Parathyroid adenoma (tissue), 2 donors: ENCODE measurements at regions not wholly inside any gene's neighbourhood (a gene's known extent, or its start where the extent isn't known, plus 50 kb on each side); places are given as distances from the start of the nearest gene placed in this dataset.

Experiments
- H2AFZ ChIP-seq: fragments of 300-600 bp; sonication (generic); one replicate; pipeline ENCODE4 v1.7.0; 2017; ENCODE audit warnings: antibody characterized with exemption, mild to moderate bottlenecking
- H3K27ac ChIP-seq: fragments of 300-600 bp; sonication (generic); one replicate; pipeline ENCODE4 v1.7.0; 2017
- H3K27me3 ChIP-seq: fragments of 300-600 bp; sonication (generic); one replicate; pipeline ENCODE4 v1.7.0; 2017; ENCODE audit warnings: low read length; ENCODE audit not compliant: control insufficient read depth, insufficient read depth
- H3K36me3 ChIP-seq: fragments of 300-600 bp; sonication (generic); one replicate; pipeline ENCODE4 v1.7.0; 2017; ENCODE audit warnings: low read length; ENCODE audit not compliant: control insufficient read depth, insufficient read depth
- H3K4me1 ChIP-seq: fragments of 300-600 bp; sonication (generic); one replicate; pipeline ENCODE4 v1.7.0; 2017; ENCODE audit warnings: control low read depth
- H3K4me2 ChIP-seq: fragments of 300-600 bp; sonication (generic); one replicate; pipeline ENCODE4 v1.7.0; 2017; ENCODE audit warnings: low read length
- H3K4me3 ChIP-seq: fragments of 300-600 bp; sonication (generic); one replicate; pipeline ENCODE4 v1.7.0; 2017; ENCODE audit warnings: low read depth, low read length
- H3K79me2 ChIP-seq: fragments of 300-600 bp; sonication (generic); one replicate; pipeline ENCODE4 v1.7.0; 2017; ENCODE audit warnings: control low read depth
- H3K9ac ChIP-seq: fragments of 300-600 bp; sonication (generic); one replicate; pipeline ENCODE4 v1.7.0; 2017; ENCODE audit warnings: mild to moderate bottlenecking
- H3K9me3 ChIP-seq: fragments of 300-600 bp; sonication (generic); one replicate; pipeline ENCODE4 v1.7.0; 2017; ENCODE audit warnings: low read length; ENCODE audit not compliant: control insufficient read depth
- CTCF ChIP-seq: fragments of 300-600 bp; sonication (generic); IDR thresholded peaks from one replicate; pipeline ENCODE4 v1.7.0; 2017; ENCODE audit warnings: antibody characterized with exemption, mild to moderate bottlenecking
- donor health status: primary hyperparathyroidism.

GRCh38 chr4:188911707-188912106 is 772.5 kb downstream of the TRIML1 start:
- H3K9ac ChIP-seq = no peak overlapping the region
- H3K4me3 ChIP-seq = no peak overlapping the region
- H2AFZ ChIP-seq = no peak overlapping the region
- H3K27ac ChIP-seq = no peak overlapping the region
- TF ChIP-seq CTCF = no peak
- no peaks in the 10 kb centered on the region for H3K4me1 ChIP-seq
- H3K79me2 ChIP-seq = no peaks in the 10 kb centered on the region
- H3K9me3 ChIP-seq = no peaks in the 10 kb centered on the region
- no peak overlapping the region for H3K4me2 ChIP-seq
- no peaks in the 10 kb centered on the region for H3K27me3 ChIP-seq
- no peaks in the 10 kb centered on the region for H3K36me3 ChIP-seq

- Histone ChIP-seq H3K4me2 (no peak overlapping the region), H2AFZ (no peak overlapping the region), H3K4me3 (no peak overlapping the region), H3K36me3 (no peaks in the 10 kb centered on the region), H3K27me3 (no peaks in the 10 kb centered on the region), H3K9me3 (no peaks in the 10 kb centered on the region), H3K27ac (no peak overlapping the region), H3K79me2 (no peaks in the 10 kb centered on the region), H3K4me1 (no peaks in the 10 kb centered on the region), H3K9ac (no peak overlapping the region)
- TF ChIP-seq CTCF = no peak
Observed at GRCh38 chr4:188915175-188915574, 775.9 kb downstream of the TRIML1 start.

GRCh38 chr4:188918787-188919186 is 779.5 kb downstream of the TRIML1 start:
- no peaks in the 10 kb centered on the region for H3K9me3 ChIP-seq
- no peaks in the 10 kb centered on the region for H3K79me2 ChIP-seq
- H3K9ac ChIP-seq = no peak overlapping the region
- no peaks in the 10 kb centered on the region for H3K36me3 ChIP-seq
- no peaks in the 10 kb centered on the region for H3K27me3 ChIP-seq
- no peak overlapping the region for H3K27ac ChIP-seq
- no peak overlapping the region for H3K4me3 ChIP-seq
- TF ChIP-seq CTCF = no peak
- H3K4me1 ChIP-seq = no peaks in the 10 kb centered on the region
- H2AFZ ChIP-seq = no peak overlapping the region
- no peak overlapping the region for H3K4me2 ChIP-seq

- H3K36me3 ChIP-seq = no peaks in the 10 kb centered on the region
- H3K4me3 ChIP-seq = no peak overlapping the region
- TF ChIP-seq CTCF = no peak
- H3K4me2 ChIP-seq = no peak overlapping the region
- H3K9ac ChIP-seq = no peak overlapping the region
- H3K27ac ChIP-seq = no peak overlapping the region
- no peaks in the 10 kb centered on the region for H3K79me2 ChIP-seq
- no peak overlapping the region for H2AFZ ChIP-seq
- no peaks in the 10 kb centered on the region for H3K9me3 ChIP-seq
- no peaks in the 10 kb centered on the region for H3K4me1 ChIP-seq
- no peaks in the 10 kb centered on the region for H3K27me3 ChIP-seq
Observed at GRCh38 chr4:188930822-188931221, 791.6 kb downstream of the TRIML1 start.

GRCh38 chr4:188934320-188934962 is 795.2 kb downstream of the TRIML1 start:
- Histone ChIP-seq H3K4me2 (peak overlapping the region; percentile 7), H3K9me3 (no peaks in the 10 kb centered on the region), H3K27me3 (no peaks in the 10 kb centered on the region), H3K36me3 (no peaks in the 10 kb centered on the region), H3K4me1 (no peaks in the 10 kb centered on the region), H3K27ac (no peak overlapping the region), H3K79me2 (no peaks in the 10 kb centered on the region), H2AFZ (peak overlapping the region; percentile 50), H3K4me3 (no peak overlapping the region), H3K9ac (no peak overlapping the region)
- no peak for TF ChIP-seq CTCF
